Endothelial cell of umbilical vein (primary cell): ENCODE measurements at regions not wholly inside any gene's neighbourhood (a gene's known extent, or its start where the extent isn't known, plus 50 kb on each side); places are given as distances from the start of the nearest gene placed in this dataset.

Experiments used
- BruUV-seq: library from RNA; stranded (reverse); fragments of 400-500 nt; replicated peaks from 2 replicates; lab custom pipeline; 2021; lab: Mats Ljungman, UMichigan
- CTCF ChIA-PET: fragments of 300-600, 350-600 bp; sonication (Branson Sonifier 250); formaldehyde crosslinking; loops from one replicate; lab custom pipeline; 2021; ENCODE audit warnings: antibody characterized with exemption, inconsistent platforms; lab: Charles Lee
- POLR2A ChIA-PET: fragments of 300-600, 350-600 bp; sonication (Branson Sonifier 250); formaldehyde crosslinking; loops from one replicate; lab custom pipeline; 2021; ENCODE audit warnings: antibody characterized with exemption, inconsistent platforms; lab: Charles Lee
- DNase-seq: peaks from one replicate; pipeline ENCODE4 v3.0.0-alpha.2; 2011; ENCODE audit warnings: low read depth, low spot score
- FAIRE-seq: peaks from 2 replicates; lab custom pipeline; 2011; peaks lifted over from hg19 to GRCh38; lab: Jason Lieb, UNC
- H2AFZ ChIP-seq: 2 replicates; pipeline ENCODE4 v1.6.0; 2012; ENCODE audit warnings: low read depth, low read length, control low read depth, inconsistent platforms
- H3K27ac ChIP-seq: 2 replicates; pipeline ENCODE4 v1.5.1; 2011; ENCODE audit warnings: low read depth, mild to moderate bottlenecking, control low read depth, low read length, moderate library complexity; ENCODE audit not compliant: insufficient read depth
- H3K27me3 ChIP-seq, 2 experiments: 2 replicates each; pipeline versions ENCODE4 v1.6.0 to v1.6.1; 2011; ENCODE audit warnings: low read length in 2 of 2, mixed read lengths in 1 of 2; ENCODE audit not compliant: control insufficient read depth in 2 of 2, insufficient read depth in 2 of 2
- H3K36me3 ChIP-seq, 2 experiments: 2 replicates in 1 of 2; 3 replicates in 1 of 2; pipeline ENCODE4 v1.5.1; 2011; ENCODE audit warnings: low read length in 2 of 2, mild to moderate bottlenecking in 1 of 2, moderate library complexity in 1 of 2; ENCODE audit not compliant: control insufficient read depth in 2 of 2, insufficient read depth in 2 of 2; ENCODE audit errors: extremely low read depth in 1 of 2
- H3K4me1 ChIP-seq: 3 replicates; pipeline ENCODE4 v1.5.1; 2011; ENCODE audit warnings: mild to moderate bottlenecking, low read length; ENCODE audit not compliant: control insufficient read depth, insufficient read depth; ENCODE audit errors: extremely low read depth
- H3K4me2 ChIP-seq: 2 replicates; pipeline ENCODE4 v1.6.1; 2011; ENCODE audit warnings: low read length, control low read depth, mixed read lengths; ENCODE audit not compliant: insufficient read depth
- H3K4me3 ChIP-seq, 3 experiments: fragments of 200-600 bp in 1 of 3; sonication (generic), shearing (Covaris generic) in 1 of 3; replicated peaks in 1 of 3; 2 replicates each; pipeline ENCODE4 v1.5.1; 2011 to 2016; ENCODE audit warnings: control low read depth in 3 of 3, low read length in 3 of 3, mild to moderate bottlenecking in 2 of 3, inconsistent platforms in 1 of 3, low read depth in 1 of 3, moderate library complexity in 1 of 3; ENCODE audit not compliant: insufficient read depth in 1 of 3
- H3K79me2 ChIP-seq: 2 replicates; pipeline ENCODE4 v1.6.0; 2012; ENCODE audit warnings: low read length, inconsistent platforms; ENCODE audit not compliant: control insufficient read depth, insufficient read depth
- H3K9ac ChIP-seq: replicated peaks from 2 replicates; pipeline ENCODE3; 2011; ENCODE audit warnings: low read length, control low read depth; ENCODE audit not compliant: insufficient read depth; ENCODE audit errors: extremely low read depth
- H3K9me1 ChIP-seq: replicated peaks from 3 replicates; pipeline ENCODE4 v1.6.0; 2011; ENCODE audit warnings: mild to moderate bottlenecking, low read length; ENCODE audit not compliant: control insufficient read depth, insufficient read depth; ENCODE audit errors: extremely low read depth
- H3K9me3 ChIP-seq: replicated peaks from 2 replicates; pipeline ENCODE4 v1.5.1; 2012; ENCODE audit warnings: low read length, inconsistent platforms; ENCODE audit not compliant: control insufficient read depth, insufficient read depth
- H4K20me1 ChIP-seq: replicated peaks from 2 replicates; pipeline ENCODE3; 2011; ENCODE audit warnings: mild to moderate bottlenecking, low read length; ENCODE audit not compliant: control insufficient read depth, insufficient read depth; ENCODE audit errors: extremely low read depth
- CTCF ChIP-seq, 2 donors: IDR thresholded peaks; 1 replicate in 1 of 2; 2 replicates in 1 of 2; pipeline ENCODE4 v1.5.1; 2011; ENCODE audit warnings: low read length in 2 of 2, mild to moderate bottlenecking in 2 of 2, moderate library complexity in 2 of 2, control low read depth in 1 of 2, inconsistent platforms in 1 of 2, low read depth in 1 of 2; ENCODE audit not compliant: insufficient read depth in 1 of 2; ENCODE audit errors: extremely low read depth in 1 of 2
- EZH2 ChIP-seq: IDR thresholded peaks from 2 replicates; pipeline ENCODE4 v1.6.1; 2012; ENCODE audit warnings: borderline replicate concordance, low read depth, mild to moderate bottlenecking, moderate library complexity, low read length, inconsistent platforms; ENCODE audit not compliant: severe bottlenecking
- FOS ChIP-seq: IDR thresholded peaks from 2 replicates; pipeline ENCODE4 v1.6.1; 2011; ENCODE audit warnings: mild to moderate bottlenecking, low read length, moderate library complexity, borderline replicate concordance; ENCODE audit not compliant: insufficient read depth
- GATA2 ChIP-seq: IDR thresholded peaks from 2 replicates; pipeline ENCODE4 v1.7.0; 2011; ENCODE audit warnings: low read depth, mild to moderate bottlenecking, moderate library complexity, mixed read lengths, low read length; ENCODE audit not compliant: insufficient read length, insufficient read depth
- JUN ChIP-seq: IDR thresholded peaks from 2 replicates; pipeline ENCODE4 v1.6.1; 2011; ENCODE audit warnings: borderline replicate concordance, low read depth; ENCODE audit not compliant: insufficient read length, insufficient read depth
- MYC ChIP-seq: IDR thresholded peaks from one replicate; pipeline ENCODE4 v1.6.1; 2011; ENCODE audit warnings: mild to moderate bottlenecking, low read depth, low read length
- POLR2A ChIP-seq: IDR thresholded peaks from 2 replicates; pipeline ENCODE4 v1.6.1; 2012; ENCODE audit warnings: low read depth, mild to moderate bottlenecking, control low read depth, low read length
- POLR2AphosphoS5 ChIP-seq: IDR thresholded peaks from 2 replicates; pipeline ENCODE4 v1.6.1; 2012; ENCODE audit warnings: low read depth, mild to moderate bottlenecking, control low read depth, low read length, moderate library complexity; ENCODE audit not compliant: insufficient read depth
- dilution Hi-C: fragments of 300-500 bp; cut with MboI; formaldehyde crosslinking; loops from one replicate; pipeline ENCODE4 v1.15.0; 2019; ENCODE audit warnings: low sequenced_read_pairs; ENCODE audit not compliant: extremely low pct_ligation_motif_present
- intact Hi-C: fragments of 100-400 bp; cut with micrococcal nuclease; formaldehyde crosslinking; loops from one replicate; pipeline ENCODE4 v1.10.0; 2022
- TF ChIP-seq, protein P1 (sequence below): IDR thresholded peaks from 2 replicates; pipeline ENCODE4 v1.6.1; 2011; ENCODE audit not compliant: insufficient read depth, insufficient read length

- Histone ChIP-seq H3K9me1 (no peaks in the 10 kb centered on the region), H3K4me1 (no peaks in the 10 kb centered on the region), H3K79me2 (no peaks in the 10 kb centered on the region), H3K9ac (no peak overlapping the region), H3K27ac (no peak overlapping the region), H3K9me3 (no peaks in the 10 kb centered on the region), H2AFZ (no peak overlapping the region), H4K20me1 (no peaks in the 10 kb centered on the region), H3K27me3 (no peaks in the 10 kb centered on the region), H3K36me3 (no peaks in the 10 kb centered on the region), H3K4me3 (no peak overlapping the region), H3K4me2 (no peak overlapping the region)
- TF ChIP-seq, protein P1, sequence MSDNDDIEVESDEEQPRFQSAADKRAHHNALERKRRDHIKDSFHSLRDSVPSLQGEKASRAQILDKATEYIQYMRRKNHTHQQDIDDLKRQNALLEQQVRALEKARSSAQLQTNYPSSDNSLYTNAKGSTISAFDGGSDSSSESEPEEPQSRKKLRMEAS = no peak
- TF ChIP-seq POLR2AphosphoS5 (no peak), GATA2 (no peak), FOS (no peak), POLR2A (no peak), JUN (no peak), MYC (no peak), EZH2 (no peak), CTCF (IDR thresholded peaks at IDR 0.05; ENCODE audit: extremely low read depth in 1 of 2, insufficient read depth in 1 of 2, low read depth in 1 of 2, low read length in 2 of 2) (no peak)
- DNase-seq = no peak
- ChIA-PET CTCF (no interaction called here), POLR2A (no interaction called here)
- no TSS peak for BruUV-seq
- dilution Hi-C loops = no loop called here
- FAIRE-seq = no peak
- intact Hi-C loops = no loop called here
Observed at GRCh38 chr6:147737115-147737514, 228.6 kb downstream of the SAMD5 start.
